Gastrocnemius medialis (tissue), 4 donors: ENCODE measurements at regions not wholly inside any gene's neighbourhood (a gene's known extent, or its start where the extent isn't known, plus 50 kb on each side); places are given as distances from the start of the nearest gene placed in this dataset.

Experiments
- ATAC-seq, 2 donors: fragments of 150-250 bp; one replicate each; pipeline ENCODE4 v1.9.1; 2016
- DNase-seq, 2 donors: peaks; one replicate each; pipeline ENCODE4 v3.0.0-alpha.2; 2019
- H3K27ac ChIP-seq, 4 donors: fragments of 200-600 bp; sonication (generic); 1 replicate in 1 of 4; 2 replicates in 3 of 4; pipeline ENCODE4 v1.5.1; 2016 to 2018; ENCODE audit warnings: mild to moderate bottlenecking in 2 of 4, moderate library complexity in 1 of 4
- H3K27me3 ChIP-seq, 3 donors: fragments of 200-600 bp; sonication (generic) in 2 of 3; 1 replicate in 1 of 3; 2 replicates in 2 of 3; pipeline versions ENCODE4 v1.5.1 to v1.6.0; 2016 to 2019; ENCODE audit warnings: mild to moderate bottlenecking in 1 of 3, moderate library complexity in 1 of 3
- H3K36me3 ChIP-seq, 2 donors: fragments of 200-600 bp; sonication (generic) in 1 of 2; one replicate each; pipeline ENCODE4 v1.5.1; 2017 to 2018
- H3K4me1 ChIP-seq, 2 donors: fragments of 200-600 bp; sonication (generic) in 1 of 2; one replicate each; pipeline ENCODE4 v1.5.1; 2016 to 2017; ENCODE audit warnings: mild to moderate bottlenecking in 2 of 2
- H3K4me3 ChIP-seq, 4 donors: fragments of 200-600 bp; sonication (generic) in 3 of 4; 1 replicate in 1 of 4; 2 replicates in 3 of 4; pipeline ENCODE4 v1.5.1; 2016 to 2019; ENCODE audit warnings: mild to moderate bottlenecking in 2 of 4
- H3K9me3 ChIP-seq, 3 donors: fragments of 200-600 bp; sonication (generic) in 2 of 3; 1 replicate in 1 of 3; 2 replicates in 2 of 3; pipeline ENCODE4 v1.5.1; 2016 to 2019
- POLR2A ChIP-seq, 2 donors: fragments of 450-650 bp; IDR thresholded peaks; one replicate each; pipeline ENCODE4 v1.6.1; 2017; ENCODE audit warnings: antibody characterized with exemption in 2 of 2, mild to moderate bottlenecking in 2 of 2, moderate library complexity in 2 of 2
- in situ Hi-C, 4 donors: fragments of 200-750 bp; cut with MboI; loops; one replicate each; pipeline versions ENCODE4 v1.15.0 to v1.8.0; 2017; ENCODE audit warnings: low sequenced_read_pairs in 4 of 4
- intact Hi-C: fragments of 100-400 bp; cut with DNase I; formaldehyde crosslinking; loops from one replicate; pipeline ENCODE4 v1.15.1; 2023; ENCODE audit warnings: low total_unique reads
- TF ChIP-seq, protein P1 (sequence below), 5 experiments: fragments of 450-650 bp in 3 of 5; fragments of 200-600 bp in 2 of 5; sonication (generic) in 2 of 5; IDR thresholded peaks in 4 of 5; conservative IDR thresholded peaks in 1 of 5; 1 replicate in 4 of 5; 2 replicates in 1 of 5; pipeline ENCODE4 v1.5.1; 2016 to 2019; ENCODE audit warnings: antibody characterized with exemption in 5 of 5, mild to moderate bottlenecking in 3 of 5, moderate library complexity in 3 of 5

DNA sequence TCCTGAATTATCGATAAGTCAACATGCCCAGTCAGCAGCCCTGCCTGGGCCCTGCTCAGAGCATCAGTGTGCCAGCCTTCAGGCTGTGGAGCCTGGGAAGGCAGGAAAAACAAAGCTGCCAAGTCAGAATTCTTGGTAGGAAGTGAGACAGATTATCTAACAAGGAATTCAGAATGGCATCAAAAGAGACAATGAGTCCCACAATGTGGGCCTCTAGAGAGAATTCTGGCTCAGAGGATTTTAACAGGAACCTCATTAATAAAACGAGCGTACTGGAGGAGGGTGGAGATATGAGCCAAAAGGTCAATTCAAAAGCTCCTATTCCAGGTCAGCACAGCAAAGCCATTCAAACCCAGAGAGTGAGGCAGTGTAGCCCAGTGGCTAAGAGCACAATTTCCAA, 327.6 kb upstream of the MMADHC start:
- H3K27me3 ChIP-seq = no peaks in the 10 kb centered on the region
- no peak overlapping the region for H3K4me3 ChIP-seq
- no peak overlapping the region for H3K27ac ChIP-seq
- no peak for DNase-seq
- TF ChIP-seq, protein P1, sequence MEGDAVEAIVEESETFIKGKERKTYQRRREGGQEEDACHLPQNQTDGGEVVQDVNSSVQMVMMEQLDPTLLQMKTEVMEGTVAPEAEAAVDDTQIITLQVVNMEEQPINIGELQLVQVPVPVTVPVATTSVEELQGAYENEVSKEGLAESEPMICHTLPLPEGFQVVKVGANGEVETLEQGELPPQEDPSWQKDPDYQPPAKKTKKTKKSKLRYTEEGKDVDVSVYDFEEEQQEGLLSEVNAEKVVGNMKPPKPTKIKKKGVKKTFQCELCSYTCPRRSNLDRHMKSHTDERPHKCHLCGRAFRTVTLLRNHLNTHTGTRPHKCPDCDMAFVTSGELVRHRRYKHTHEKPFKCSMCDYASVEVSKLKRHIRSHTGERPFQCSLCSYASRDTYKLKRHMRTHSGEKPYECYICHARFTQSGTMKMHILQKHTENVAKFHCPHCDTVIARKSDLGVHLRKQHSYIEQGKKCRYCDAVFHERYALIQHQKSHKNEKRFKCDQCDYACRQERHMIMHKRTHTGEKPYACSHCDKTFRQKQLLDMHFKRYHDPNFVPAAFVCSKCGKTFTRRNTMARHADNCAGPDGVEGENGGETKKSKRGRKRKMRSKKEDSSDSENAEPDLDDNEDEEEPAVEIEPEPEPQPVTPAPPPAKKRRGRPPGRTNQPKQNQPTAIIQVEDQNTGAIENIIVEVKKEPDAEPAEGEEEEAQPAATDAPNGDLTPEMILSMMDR (IDR thresholded peaks at IDR 0.05 in 4 of 5, conservative IDR thresholded peaks at IDR 0.05 in 1 of 5) = no peak
- TF ChIP-seq POLR2A (IDR thresholded peaks at IDR 0.05) = no peak
- no peaks in the 10 kb centered on the region for H3K4me1 ChIP-seq
- intact Hi-C loops (no loop called here), in situ Hi-C loops (no loop called here)
- H3K9me3 ChIP-seq = no peaks in the 10 kb centered on the region
- ATAC-seq = no peak
- H3K36me3 ChIP-seq = no peaks in the 10 kb centered on the region

DNA sequence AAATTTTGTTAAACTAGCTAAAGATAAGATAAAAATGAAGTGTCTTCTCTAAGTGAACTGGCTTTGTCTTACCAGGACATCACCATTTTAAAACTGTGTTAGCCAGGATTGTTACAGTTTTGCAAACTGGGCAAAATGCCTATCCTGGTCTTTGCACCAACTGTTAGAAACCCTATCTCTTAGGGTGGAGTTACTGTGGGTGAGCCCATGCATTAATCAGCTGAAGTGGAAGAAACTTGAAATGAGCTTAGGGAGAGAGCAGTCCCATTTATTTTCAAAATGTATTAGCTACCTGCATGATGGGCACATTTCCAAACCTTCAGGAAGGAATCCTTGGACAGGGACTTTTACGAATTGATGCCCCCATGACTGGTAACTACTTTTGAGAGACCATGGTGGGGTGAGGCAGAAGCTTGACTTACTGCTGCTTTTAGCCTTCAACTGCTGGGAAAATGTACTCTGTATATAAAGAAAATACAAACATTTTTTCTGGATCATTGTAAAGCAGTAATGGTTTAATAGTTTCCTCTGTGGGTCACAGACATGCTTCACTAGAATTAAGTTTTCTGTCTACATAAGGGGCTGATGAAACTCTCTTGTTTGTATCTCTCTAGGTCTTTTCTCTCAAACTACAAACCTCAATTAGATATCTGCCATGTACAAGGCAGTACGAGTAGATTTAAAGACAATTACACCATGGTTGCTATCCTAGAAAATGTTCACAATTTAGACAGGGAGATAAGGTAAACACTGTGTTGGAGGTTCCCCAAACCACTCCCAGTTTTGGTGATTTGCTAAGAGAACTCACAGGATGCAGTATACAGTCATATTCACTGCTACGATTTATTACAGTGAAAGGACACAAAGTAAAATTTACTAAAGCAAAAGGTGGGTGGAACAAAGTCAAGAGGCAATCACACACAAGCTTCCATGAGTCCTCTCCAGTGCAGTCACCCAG, 321.4 kb upstream of the MMADHC start:
- no peak for TF ChIP-seq POLR2A (IDR thresholded peaks at IDR 0.05)
- TF ChIP-seq, protein P1 (IDR thresholded peaks at IDR 0.05 in 4 of 5, conservative IDR thresholded peaks at IDR 0.05 in 1 of 5) = no peak
- Histone ChIP-seq H3K36me3 (no peaks in the 10 kb centered on the region), H3K4me3 (no peak overlapping the region), H3K9me3 (no peaks in the 10 kb centered on the region), H3K4me1 (no peaks in the 10 kb centered on the region), H3K27me3 (no peaks in the 10 kb centered on the region), H3K27ac (no peak overlapping the region)
- ATAC-seq = no peak
- intact Hi-C loops = no loop called here
- DNase-seq = no peak
- in situ Hi-C loops = no loop called here

DNA sequence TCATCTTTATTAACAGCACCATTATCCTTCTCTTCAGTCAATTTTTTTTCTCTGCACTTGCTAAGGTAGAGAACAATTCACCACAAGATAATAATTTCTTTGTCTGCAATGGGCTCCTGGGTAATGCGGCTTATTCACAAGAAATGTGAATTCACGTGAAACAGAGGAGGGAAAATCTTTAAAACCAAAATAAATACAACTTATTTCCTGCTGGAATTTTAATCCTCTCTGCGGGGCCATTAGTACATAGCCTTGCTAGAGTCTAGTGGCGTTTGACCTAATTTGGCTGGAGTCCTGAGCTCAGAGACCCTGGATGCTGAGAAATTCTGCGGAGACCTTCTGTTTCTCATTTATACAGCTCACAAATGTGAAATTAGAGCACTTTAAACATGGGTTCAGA, 319.3 kb upstream of the MMADHC start:
- TF ChIP-seq POLR2A (IDR thresholded peaks at IDR 0.05) = no peak
- TF ChIP-seq, protein P1 (IDR thresholded peaks at IDR 0.05 in 4 of 5, conservative IDR thresholded peaks at IDR 0.05 in 1 of 5) = no peak
- in situ Hi-C loops = no loop called here
- Histone ChIP-seq H3K27ac (no peak overlapping the region), H3K36me3 (no peaks in the 10 kb centered on the region), H3K9me3 (no peaks in the 10 kb centered on the region), H3K4me3 (no peak overlapping the region), H3K4me1 (no peaks in the 10 kb centered on the region), H3K27me3 (no peaks in the 10 kb centered on the region)
- intact Hi-C loops = no loop called here
- ATAC-seq (no peak), DNase-seq (no peak)

DNA sequence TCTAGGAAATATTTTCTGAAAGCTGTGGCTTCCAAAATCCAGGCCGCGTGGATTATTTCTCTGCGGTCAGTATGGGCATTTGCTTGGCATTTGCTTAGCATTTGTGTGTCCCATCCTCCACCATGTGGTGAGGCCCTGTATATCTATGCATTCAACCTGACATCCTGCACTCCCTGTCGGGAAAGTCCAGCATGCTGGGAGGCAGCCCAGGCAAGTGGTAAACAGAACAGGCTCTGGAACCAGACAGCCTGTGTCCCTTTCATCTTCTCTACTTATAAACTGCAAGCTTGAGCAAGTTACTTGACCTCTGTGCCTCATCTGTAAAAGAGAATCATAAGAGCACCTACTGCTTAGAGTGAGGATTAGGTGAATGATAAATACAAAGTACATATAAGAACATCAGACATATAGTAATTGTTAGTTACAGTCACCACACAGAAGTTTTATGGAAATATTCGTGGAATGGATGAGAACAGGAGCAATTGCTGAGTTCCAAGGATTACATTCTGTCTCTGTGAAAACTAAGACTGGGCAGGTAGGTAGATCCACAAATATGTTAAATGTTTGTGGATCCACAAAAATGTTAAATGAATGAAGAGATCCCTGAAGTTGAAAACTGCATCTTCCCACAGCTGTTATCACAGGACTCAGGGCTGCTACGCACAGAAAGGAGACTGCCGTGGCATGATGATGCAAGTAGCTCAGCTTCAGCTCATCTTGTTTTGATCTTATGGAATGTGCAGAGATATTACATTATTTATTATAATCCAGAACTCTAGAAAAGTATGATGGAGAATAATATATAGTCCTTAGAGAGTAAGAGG, 317.0 kb upstream of the MMADHC start:
- intact Hi-C loops = no loop called here
- Histone ChIP-seq H3K4me3 (no peak overlapping the region), H3K27me3 (no peaks in the 10 kb centered on the region), H3K4me1 (no peaks in the 10 kb centered on the region), H3K36me3 (no peaks in the 10 kb centered on the region), H3K27ac (no peak overlapping the region), H3K9me3 (no peaks in the 10 kb centered on the region)
- ATAC-seq = no peak
- no peak for TF ChIP-seq POLR2A (IDR thresholded peaks at IDR 0.05)
- TF ChIP-seq, protein P1 (IDR thresholded peaks at IDR 0.05 in 4 of 5, conservative IDR thresholded peaks at IDR 0.05 in 1 of 5) = no peak
- DNase-seq = no peak
- in situ Hi-C loops = no loop called here
